A549 (cell line): ENCODE measurements at regions not wholly inside any gene's neighbourhood (a gene's known extent, or its start where the extent isn't known, plus 50 kb on each side); places are given as distances from the start of the nearest gene placed in this dataset.

Experiments used
- ATAC-seq, 2 experiments: fragments of 200-7000 bp in 1 of 2; fragments of >200 bp in 1 of 2; cut with Nextera tagmentation in 1 of 2; cut with Tn5 transposase in 1 of 2; 3 replicates each; pipeline versions ENCODE4 v1.8.0 to v1.9.1; 2018 to 2020; ENCODE audit warnings: mild to moderate bottlenecking in 1 of 2, moderate library complexity in 1 of 2
- CTCF ChIA-PET: fragments of 300-600 bp; sonication (Branson Sonifier 250); formaldehyde crosslinking; extraction: SDS; loops from one replicate; lab custom pipeline; 2021; ENCODE audit warnings: antibody characterized with exemption, inconsistent platforms; lab: Yijun Ruan, JAX
- POLR2A ChIA-PET: fragments of 350-600 bp; formaldehyde crosslinking; extraction: SDS; loops from one replicate; lab custom pipeline; 2021; ENCODE audit warnings: antibody characterized with exemption, inconsistent platforms; lab: Yijun Ruan, JAX
- DNase-seq, 2 experiments: peaks; one replicate each; pipeline versions ENCODE4 v3.0.0 to v3.0.0-alpha.2; 2011 to 2016; ENCODE audit warnings: low read depth in 1 of 2, low spot score in 1 of 2
- FAIRE-seq: peaks from 2 replicates; lab custom pipeline; 2011; peaks lifted over from hg19 to GRCh38; lab: Jason Lieb, UNC
- H3K27ac ChIP-seq, 2 experiments: fragments of >200 bp; sonication (Bioruptor Twin); formaldehyde crosslinking; 3 replicates each; pipeline ENCODE4 v1.5.1; 2016 to 2017
- H3K4me1 ChIP-seq: fragments of >200 bp; sonication (Bioruptor Twin); formaldehyde crosslinking; 3 replicates; pipeline ENCODE4 v1.6.1; 2016
- H3K4me2 ChIP-seq: fragments of >200 bp; sonication (Bioruptor Twin); formaldehyde crosslinking; 3 replicates; pipeline ENCODE4 v1.6.1; 2016
- H3K4me3 ChIP-seq: fragments of >200 bp; sonication (Bioruptor Twin); formaldehyde crosslinking; 3 replicates; pipeline ENCODE4 v1.5.1; 2016
- H3K9me3 ChIP-seq: fragments of >200 bp; sonication (Bioruptor Twin); formaldehyde crosslinking; 3 replicates; pipeline ENCODE4 v1.6.1; 2016
- ATOH8 ChIP-seq: fragments of 250-450 bp; sonication (Bioruptor Pico); IDR thresholded peaks from 2 replicates; pipeline ENCODE4 v1.5.0; 2020; ENCODE audit warnings: low read depth, mild to moderate bottlenecking, moderate library complexity
- CBX2 ChIP-seq: fragments of 200-600 bp; sonication (generic); IDR thresholded peaks from 2 replicates; pipeline ENCODE4 v1.6.1; 2016; ENCODE audit warnings: low read depth, mild to moderate bottlenecking, borderline replicate concordance
- CBX8 ChIP-seq: fragments of 200-600 bp; sonication (generic); IDR thresholded peaks from 2 replicates; pipeline ENCODE4 v1.6.1; 2016
- CHD2 ChIP-seq: fragments of 150-350 bp; IDR thresholded peaks from 2 replicates; pipeline ENCODE4 v1.6.1; 2014; ENCODE audit warnings: low read length; ENCODE audit not compliant: partially characterized antibody
- CHD4 ChIP-seq: fragments of 200-600 bp; sonication (generic); IDR thresholded peaks from 2 replicates; pipeline ENCODE4 v1.6.1; 2016; ENCODE audit warnings: antibody characterized with exemption, mild to moderate bottlenecking, borderline replicate concordance
- ESRRA ChIP-seq: fragments of 150-350 bp; IDR thresholded peaks from 2 replicates; pipeline ENCODE4 v1.6.1; 2014; ENCODE audit warnings: mild to moderate bottlenecking, low read length, borderline replicate concordance
- FOXS1 ChIP-seq: fragments of 250-450 bp; sonication (Bioruptor Pico); IDR thresholded peaks from 2 replicates; pipeline ENCODE4 v1.5.0; 2020; ENCODE audit warnings: mild to moderate bottlenecking, moderate library complexity
- GATA3 ChIP-seq: IDR thresholded peaks from 2 replicates; pipeline ENCODE4 v1.6.1; 2012; ENCODE audit warnings: borderline replicate concordance
- HES2 ChIP-seq: fragments of >200 bp; sonication (Bioruptor Twin); formaldehyde crosslinking; IDR thresholded peaks from 2 replicates; pipeline ENCODE4 v1.6.1; 2016
- HEYL ChIP-seq: fragments of 250-450 bp; sonication (Bioruptor Pico); IDR thresholded peaks from 2 replicates; pipeline ENCODE4 v1.8.0; 2021; ENCODE audit warnings: mild to moderate bottlenecking, moderate library complexity
- JUNB ChIP-seq: fragments of >200 bp; sonication (Bioruptor Twin); formaldehyde crosslinking; IDR thresholded peaks from 2 replicates; pipeline ENCODE4 v1.6.1; 2016
- MAFK ChIP-seq: fragments of 450-650 bp; IDR thresholded peaks from 2 replicates; pipeline ENCODE4 v1.6.1; 2014; ENCODE audit not compliant: partially characterized antibody
- NFE2L2 ChIP-seq: fragments of 150-350 bp; conservative IDR thresholded peaks from 2 replicates; pipeline ENCODE4 v1.6.1; 2014; ENCODE audit warnings: low read length
- NR3C1 ChIP-seq: fragments of >200 bp; sonication (Bioruptor Twin); formaldehyde crosslinking; IDR thresholded peaks from 3 replicates; pipeline ENCODE4 v1.6.1; 2017
- PBX3 ChIP-seq: IDR thresholded peaks from 2 replicates; pipeline ENCODE4 v1.6.1; 2012
- RAD21 ChIP-seq, 2 experiments: fragments of >200 bp in 1 of 2; sonication (Bioruptor Twin) in 1 of 2; formaldehyde crosslinking in 1 of 2; IDR thresholded peaks in 1 of 2; conservative IDR thresholded peaks in 1 of 2; 2 replicates in 1 of 2; 3 replicates in 1 of 2; pipeline ENCODE4 v1.6.1; 2012 to 2018; ENCODE audit warnings: inconsistent platforms in 1 of 2
- RNF2 ChIP-seq: fragments of 200-600 bp; sonication (generic); IDR thresholded peaks from 2 replicates; pipeline ENCODE4 v1.6.1; 2016; ENCODE audit warnings: low read depth, mild to moderate bottlenecking, antibody characterized with exemption, moderate library complexity, borderline replicate concordance
- SMC3 ChIP-seq: fragments of >200 bp; sonication (Bioruptor Twin); formaldehyde crosslinking; IDR thresholded peaks from 3 replicates; pipeline ENCODE4 v1.6.1; 2018; ENCODE audit warnings: inconsistent platforms
- TFCP2L1 ChIP-seq: fragments of 250-450 bp; sonication (Bioruptor Pico); IDR thresholded peaks from 2 replicates; pipeline ENCODE4 v1.5.0; 2021; ENCODE audit warnings: mild to moderate bottlenecking
- TP53 ChIP-seq: fragments of 250-450 bp; sonication (Bioruptor Pico); IDR thresholded peaks from 2 replicates; pipeline ENCODE4 v1.5.0; 2021; ENCODE audit warnings: mild to moderate bottlenecking, moderate library complexity
- WGBS: methylation state at CpG from one replicate; pipeline ENCODE4 v1.1.6; 2017; ENCODE audit errors: missing lambda C conversion rate; 5-methylcytosine and 5-hydroxymethylcytosine counted together
- TF ChIP-seq, protein P1 (sequence below): IDR thresholded peaks from 2 replicates; pipeline ENCODE4 v1.6.1; 2012; ENCODE audit warnings: low read depth, borderline replicate concordance
- TF ChIP-seq, protein P2 (sequence below): fragments of >200 bp; sonication (Bioruptor Twin); formaldehyde crosslinking; IDR thresholded peaks from 3 replicates; pipeline ENCODE4 v1.6.1; 2016
- TF ChIP-seq, protein P3 (sequence below): fragments of >200 bp; sonication (Bioruptor Twin); formaldehyde crosslinking; IDR thresholded peaks from 3 replicates; pipeline ENCODE4 v1.5.1; 2016

- DNase-seq (no peak), ATAC-seq (no peak), FAIRE-seq (no peak)
- TF ChIP-seq RNF2 (no peak), CHD4 (no peak), CBX8 (no peak), TFCP2L1 (no peak), NR3C1 (no peak), HEYL (CRISPR knock-in tag) (no peak), PBX3 (no peak), HES2 (no peak), FOXS1 (CRISPR knock-in tag) (no peak)
- H3K4me2 ChIP-seq: no peak overlapping the region
- no peak overlapping the region for H3K27ac ChIP-seq
- POLR2A ChIA-PET: no interaction called here
- H3K4me3 ChIP-seq: no peak overlapping the region
- no peaks in the 10 kb centered on the region for H3K9me3 ChIP-seq
- H3K4me1 ChIP-seq: 0 out of 3 replicates have a peak, but pooled peaks cover 8% of the 10 kb centered on the region
- CTCF ChIA-PET: interaction anchor here (1.6 kb wide), 1 partner anchor 52 kb away, joined by 3 read pairs; no protein-coding TSS in a partner anchor
- 75% methylated on average over 8 of the region's 8 CpGs for WGBS
Observed at GRCh38 chr14:99326041-99326710, 54.2 kb upstream of the BCL11B start.

- H3K27ac ChIP-seq: no peak overlapping the region
- CTCF ChIA-PET: interaction anchor here (0.8 to 2.5 kb wide), 4 partner anchors 51 to 90 kb away, joined by 3 to 6 read pairs (median 4); no protein-coding TSS in a partner anchor
- FAIRE-seq (no peak), ATAC-seq (no peak), DNase-seq (no peak)
- TF ChIP-seq JUNB (no peak), ATOH8 (CRISPR knock-in tag) (no peak), CBX2 (no peak), CHD2 (no peak), TP53 (CRISPR knock-in tag) (no peak), MAFK (no peak), PBX3 (no peak), SMC3 (no peak), RAD21 (conservative IDR thresholded peaks at IDR 0.05 in 1 of 2, IDR thresholded peaks at IDR 0.05 in 1 of 2) (no peak), ESRRA (no peak), NFE2L2 (no peak), GATA3 (no peak), HEYL (CRISPR knock-in tag) (no peak)
- TF ChIP-seq, protein P1, sequence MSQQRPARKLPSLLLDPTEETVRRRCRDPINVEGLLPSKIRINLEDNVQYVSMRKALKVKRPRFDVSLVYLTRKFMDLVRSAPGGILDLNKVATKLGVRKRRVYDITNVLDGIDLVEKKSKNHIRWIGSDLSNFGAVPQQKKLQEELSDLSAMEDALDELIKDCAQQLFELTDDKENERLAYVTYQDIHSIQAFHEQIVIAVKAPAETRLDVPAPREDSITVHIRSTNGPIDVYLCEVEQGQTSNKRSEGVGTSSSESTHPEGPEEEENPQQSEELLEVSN: no peak
- TF ChIP-seq, protein P2, sequence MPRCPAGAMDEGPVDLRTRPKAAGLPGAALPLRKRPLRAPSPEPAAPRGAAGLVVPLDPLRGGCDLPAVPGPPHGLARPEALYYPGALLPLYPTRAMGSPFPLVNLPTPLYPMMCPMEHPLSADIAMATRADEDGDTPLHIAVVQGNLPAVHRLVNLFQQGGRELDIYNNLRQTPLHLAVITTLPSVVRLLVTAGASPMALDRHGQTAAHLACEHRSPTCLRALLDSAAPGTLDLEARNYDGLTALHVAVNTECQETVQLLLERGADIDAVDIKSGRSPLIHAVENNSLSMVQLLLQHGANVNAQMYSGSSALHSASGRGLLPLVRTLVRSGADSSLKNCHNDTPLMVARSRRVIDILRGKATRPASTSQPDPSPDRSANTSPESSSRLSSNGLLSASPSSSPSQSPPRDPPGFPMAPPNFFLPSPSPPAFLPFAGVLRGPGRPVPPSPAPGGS: no peak
- TF ChIP-seq, protein P3, sequence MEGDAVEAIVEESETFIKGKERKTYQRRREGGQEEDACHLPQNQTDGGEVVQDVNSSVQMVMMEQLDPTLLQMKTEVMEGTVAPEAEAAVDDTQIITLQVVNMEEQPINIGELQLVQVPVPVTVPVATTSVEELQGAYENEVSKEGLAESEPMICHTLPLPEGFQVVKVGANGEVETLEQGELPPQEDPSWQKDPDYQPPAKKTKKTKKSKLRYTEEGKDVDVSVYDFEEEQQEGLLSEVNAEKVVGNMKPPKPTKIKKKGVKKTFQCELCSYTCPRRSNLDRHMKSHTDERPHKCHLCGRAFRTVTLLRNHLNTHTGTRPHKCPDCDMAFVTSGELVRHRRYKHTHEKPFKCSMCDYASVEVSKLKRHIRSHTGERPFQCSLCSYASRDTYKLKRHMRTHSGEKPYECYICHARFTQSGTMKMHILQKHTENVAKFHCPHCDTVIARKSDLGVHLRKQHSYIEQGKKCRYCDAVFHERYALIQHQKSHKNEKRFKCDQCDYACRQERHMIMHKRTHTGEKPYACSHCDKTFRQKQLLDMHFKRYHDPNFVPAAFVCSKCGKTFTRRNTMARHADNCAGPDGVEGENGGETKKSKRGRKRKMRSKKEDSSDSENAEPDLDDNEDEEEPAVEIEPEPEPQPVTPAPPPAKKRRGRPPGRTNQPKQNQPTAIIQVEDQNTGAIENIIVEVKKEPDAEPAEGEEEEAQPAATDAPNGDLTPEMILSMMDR: no peak
- WGBS: 85% methylated on average over 8 of the region's 8 CpGs
- H3K4me2 ChIP-seq: no peak overlapping the region
- POLR2A ChIA-PET: no interaction called here
- H3K9me3 ChIP-seq: no peaks in the 10 kb centered on the region
- peaks cover 11% of the 10 kb centered on the region for H3K4me1 ChIP-seq
- no peak overlapping the region for H3K4me3 ChIP-seq
Observed at GRCh38 chr14:99325591-99325990, 53.6 kb upstream of the BCL11B start.
